GM21737 (cell line): ENCODE measurements at regions not wholly inside any gene's neighbourhood (a gene's known extent, or its start where the extent isn't known, plus 50 kb on each side); places are given as distances from the start of the nearest gene placed in this dataset.

Experiments used
- ATAC-seq: cut with Tn5 transposase; IDR thresholded peaks from one replicate; pipeline ENCODE4 v1.9.1; 2021; ENCODE audit warnings: mild to moderate bottlenecking, moderate library complexity; ENCODE audit not compliant: unreplicated experiment

- no peak for ATAC-seq
Measured at GRCh38 chr3:3579658-3580057, 219.6 kb upstream of the LRRN1 start.

- no peak for ATAC-seq
Measured at GRCh38 chr3:3578718-3579117, 220.5 kb upstream of the LRRN1 start.

DNA sequence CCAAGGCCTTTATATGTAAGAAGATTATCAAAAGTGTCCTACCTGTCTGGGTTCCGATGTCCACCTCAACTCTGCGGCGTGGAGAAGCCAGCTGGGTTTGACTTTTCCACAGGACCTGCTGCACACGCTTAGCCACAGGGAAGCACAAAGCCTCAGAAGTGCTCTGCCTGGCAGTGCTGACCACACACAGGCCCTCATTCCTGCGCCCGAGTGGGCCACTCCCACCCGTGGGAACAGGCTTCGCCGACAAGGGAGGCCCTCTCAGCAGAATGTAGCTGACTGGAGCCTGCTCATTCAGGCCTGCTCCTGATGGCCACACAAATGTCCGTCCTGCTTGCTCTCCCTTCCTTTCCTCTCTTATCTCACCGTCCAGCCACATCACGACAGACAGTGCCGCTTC, 221.4 kb upstream of the LRRN1 start:
- ATAC-seq = no peak

DNA sequence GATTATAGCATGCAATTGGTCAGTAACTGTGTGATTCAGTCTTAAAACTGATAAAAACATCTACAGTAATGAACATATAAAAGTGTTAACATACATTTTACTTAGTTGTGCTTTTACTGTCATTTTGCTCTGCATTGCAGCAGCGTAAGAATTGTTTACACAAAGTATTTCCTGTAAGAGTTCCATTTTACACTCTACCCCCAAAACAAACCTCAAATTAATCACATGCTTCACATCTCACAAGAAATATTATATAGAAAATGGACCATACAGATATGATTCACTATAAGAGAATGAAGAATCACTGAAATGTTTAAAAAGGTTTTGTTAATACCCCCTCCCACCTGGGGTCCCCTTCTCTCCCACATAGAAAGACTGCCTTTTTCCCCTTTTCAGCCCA, 225.9 kb upstream of the LRRN1 start:
- no peak for ATAC-seq

- ATAC-seq = no peak
Measured at GRCh38 chr3:3560591-3561311, 238.5 kb upstream of the LRRN1 start.

DNA sequence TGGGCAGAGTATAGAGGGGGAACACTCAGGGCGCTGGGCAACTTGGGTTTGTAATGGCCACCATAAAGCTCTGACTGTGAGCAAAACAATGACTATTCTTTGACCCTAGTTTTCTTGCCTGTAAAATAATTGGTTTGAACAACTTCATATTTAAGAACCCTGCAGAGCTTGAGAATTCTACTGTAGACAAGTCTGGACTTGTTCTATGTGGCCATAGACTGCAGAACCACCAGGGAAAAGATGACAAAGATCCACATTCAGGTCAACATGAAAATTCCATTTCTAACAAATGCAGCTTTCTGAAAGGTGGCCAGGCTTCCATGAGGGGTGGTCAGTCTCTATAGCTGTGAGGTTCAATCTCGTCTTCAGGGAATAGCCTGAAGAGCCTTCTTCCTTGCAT, 239.4 kb upstream of the LRRN1 start:
- no peak for ATAC-seq

DNA sequence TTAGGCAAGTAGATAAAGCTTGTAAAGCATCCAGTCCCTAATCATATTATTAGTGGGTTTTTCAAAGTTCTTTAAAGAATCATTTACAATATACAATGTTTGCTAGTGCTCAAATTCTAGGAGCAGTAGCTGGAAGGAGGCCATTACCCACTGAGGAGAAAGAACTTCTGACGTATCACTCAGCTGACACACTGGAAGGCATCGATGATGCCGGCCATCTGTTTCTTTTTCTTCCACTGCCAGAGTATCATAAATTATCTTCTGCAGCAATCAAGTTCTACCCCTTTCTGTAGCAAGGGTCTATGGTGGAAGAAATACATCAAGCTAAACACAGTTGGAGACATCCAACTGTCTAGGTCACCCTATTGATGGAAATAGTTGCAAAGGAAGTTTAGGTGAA, 243.2 kb upstream of the LRRN1 start:
- ATAC-seq = no peak

DNA sequence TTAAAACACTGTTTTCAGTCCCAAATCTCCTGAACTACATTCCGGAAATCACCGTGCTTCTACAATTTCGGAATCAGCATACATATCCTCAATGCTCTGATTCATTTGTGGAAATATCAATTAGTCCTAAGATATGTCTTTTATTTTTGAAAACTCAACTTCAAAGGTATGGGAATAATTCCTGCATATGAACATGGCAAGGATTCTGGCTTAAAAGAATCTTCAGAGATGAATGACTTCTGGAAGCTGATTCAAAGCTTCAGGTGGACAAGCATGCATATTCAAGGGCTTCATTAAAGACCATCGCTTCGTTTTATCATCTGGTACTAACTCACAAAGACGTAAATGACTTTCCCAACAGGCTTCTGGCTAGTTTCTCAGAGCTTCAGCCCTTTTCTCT, 246.0 kb upstream of the LRRN1 start:
- ATAC-seq = no peak

- ATAC-seq = no peak
Measured at GRCh38 chr3:3552761-3553160, 246.5 kb upstream of the LRRN1 start.

DNA sequence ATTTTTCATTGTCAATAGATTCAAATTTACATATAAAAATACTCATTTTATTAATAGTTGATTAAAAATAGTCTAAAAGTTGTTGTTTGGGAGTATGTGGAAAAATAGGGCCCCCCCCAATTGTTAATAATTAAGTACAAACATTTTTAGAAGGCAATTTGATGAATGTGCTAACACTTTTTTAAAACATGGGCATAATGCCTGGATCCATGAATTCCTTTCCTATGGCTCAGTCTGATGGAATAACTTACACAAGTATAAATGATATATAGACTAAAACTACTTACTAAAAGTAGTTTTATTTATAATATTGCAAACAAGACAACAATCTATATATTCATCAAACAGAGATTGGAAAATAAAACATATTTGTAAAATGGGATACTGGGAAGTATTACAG, 247.2 kb upstream of the LRRN1 start:
- no peak for ATAC-seq

DNA sequence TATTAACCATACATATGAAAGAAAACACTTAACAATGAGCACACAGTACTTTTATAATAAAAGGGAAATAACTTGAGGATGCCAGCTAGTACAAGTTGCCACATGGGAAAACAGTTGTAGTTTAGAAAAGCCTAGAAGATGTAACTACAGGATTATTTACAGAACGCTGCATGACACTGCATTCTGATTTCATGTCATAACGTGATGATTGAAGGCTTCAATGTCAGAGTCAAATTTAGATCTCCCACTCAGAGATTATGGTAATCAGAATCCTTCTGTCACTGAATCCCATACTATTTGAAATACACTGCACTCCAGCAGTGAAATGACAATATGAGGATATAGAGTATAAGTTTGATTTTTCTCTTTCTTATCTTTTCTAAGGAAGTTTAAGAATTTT, 253.9 kb upstream of the LRRN1 start:
- no peak for ATAC-seq

- no peak for ATAC-seq
Measured at GRCh38 chr3:3538451-3538850, 260.8 kb upstream of the LRRN1 start.

DNA sequence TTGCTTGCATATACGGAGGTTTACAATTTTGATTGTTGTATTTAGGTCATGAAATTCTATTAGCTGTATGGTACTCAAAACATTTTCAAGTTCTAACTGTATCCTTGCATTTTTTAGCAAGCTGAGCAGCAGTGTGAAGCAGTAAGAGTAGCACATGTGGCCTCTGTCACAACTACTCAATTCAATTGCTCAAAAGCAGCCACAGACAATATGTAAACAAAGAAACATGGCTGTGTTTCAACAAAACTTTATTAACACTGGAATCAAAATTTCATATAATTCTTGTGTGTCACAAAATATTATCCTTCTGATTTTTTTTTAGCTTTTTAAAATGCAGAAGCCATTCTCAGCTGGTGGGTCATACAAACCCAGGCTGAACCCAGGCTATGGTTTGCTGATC, 266.7 kb upstream of the LRRN1 start:
- ATAC-seq = no peak

- ATAC-seq = no peak
Measured at GRCh38 chr3:3531476-3531875, 267.8 kb upstream of the LRRN1 start.

DNA sequence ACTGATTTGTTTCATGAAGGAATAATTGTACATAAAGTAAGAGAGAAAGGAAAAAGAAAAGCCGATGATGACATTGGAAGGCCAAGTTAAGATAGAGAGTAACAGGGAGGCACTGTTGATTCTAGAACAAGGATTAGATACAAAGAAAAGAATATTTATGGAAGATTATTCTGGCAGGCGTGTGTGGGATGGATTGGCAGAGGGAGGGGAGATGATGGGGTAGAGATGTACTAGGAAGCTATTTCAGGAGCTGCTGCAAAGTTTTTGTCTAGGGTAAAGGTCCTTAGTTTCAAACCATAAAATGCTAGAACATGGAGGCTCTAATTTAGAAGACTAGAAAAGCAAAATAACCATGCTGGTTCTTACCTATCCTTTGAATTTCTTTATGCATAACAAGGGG, 280.0 kb upstream of the LRRN1 start:
- no peak for ATAC-seq

DNA sequence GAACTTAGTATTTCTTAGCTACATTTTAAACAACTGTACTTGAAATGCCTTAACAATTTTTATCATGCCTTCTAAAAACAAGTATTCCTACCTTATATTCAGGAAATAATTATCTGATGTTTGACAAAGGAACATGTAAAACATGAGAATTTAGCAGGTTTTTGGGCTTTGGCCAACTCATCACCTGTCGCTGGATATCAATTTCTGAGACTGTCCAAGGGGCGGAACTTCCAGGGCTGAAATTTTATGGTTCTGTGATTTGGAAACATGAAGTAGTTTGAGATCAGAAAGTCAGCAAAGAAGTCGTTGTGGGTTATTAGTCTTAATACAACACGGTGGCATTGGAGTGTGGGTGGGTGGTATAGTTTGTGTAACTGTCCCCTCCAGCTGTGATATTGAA, 282.2 kb upstream of the LRRN1 start:
- no peak for ATAC-seq

DNA sequence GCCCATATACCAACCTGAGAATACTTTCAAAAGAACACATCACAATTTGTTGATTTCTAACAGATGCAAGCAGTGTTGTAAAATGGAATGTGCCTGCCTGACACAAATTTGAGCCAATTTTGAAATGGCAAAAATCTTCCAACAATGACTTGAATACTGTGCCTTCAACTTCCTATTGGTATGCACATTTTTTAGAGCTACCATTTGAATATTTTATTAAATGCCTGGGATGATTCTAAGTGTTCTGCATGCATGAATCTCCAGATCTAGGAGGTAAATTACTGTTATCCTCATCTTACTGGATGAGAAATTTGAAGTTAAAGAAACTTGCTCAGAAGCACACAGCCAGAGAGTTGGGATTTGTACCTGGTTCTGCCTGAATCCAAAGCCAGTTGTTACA, 282.8 kb upstream of the LRRN1 start:
- ATAC-seq = no peak

DNA sequence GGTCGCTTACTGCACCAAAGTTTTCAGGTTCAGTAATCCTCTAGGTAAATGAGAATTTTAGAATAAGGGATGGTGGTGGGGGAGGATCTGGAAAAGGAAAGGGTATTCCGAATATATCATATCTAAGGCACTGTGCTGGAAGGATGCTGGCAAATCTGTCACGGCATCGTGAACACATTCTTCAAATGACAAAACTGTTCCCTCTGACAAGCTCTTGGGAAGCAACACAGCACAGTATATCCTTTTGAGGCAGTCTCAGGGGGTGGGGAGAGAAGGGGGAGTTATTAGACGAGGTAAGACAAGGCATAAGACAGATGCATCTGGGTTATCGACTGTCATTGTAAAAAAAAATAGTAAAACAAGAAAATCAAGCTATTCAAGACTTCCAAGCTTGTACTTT, 289.6 kb upstream of the LRRN1 start:
- no peak for ATAC-seq

GRCh38 chr3:3504686-3505085, 294.5 kb upstream of the LRRN1 start:
- ATAC-seq = no peak

- ATAC-seq = no peak
Measured at GRCh38 chr3:3503411-3503810, 295.8 kb upstream of the LRRN1 start.

GRCh38 chr3:3499987-3500386, 299.2 kb upstream of the LRRN1 start:
- ATAC-seq = no peak

GRCh38 chr3:3499012-3499562, 300.1 kb upstream of the LRRN1 start:
- no peak for ATAC-seq

GRCh38 chr3:3495611-3496010, 303.6 kb upstream of the LRRN1 start:
- ATAC-seq = no peak
